Daoy (cell line): ENCODE measurements at regions not wholly inside any gene's neighbourhood (a gene's known extent, or its start where the extent isn't known, plus 50 kb on each side); places are given as distances from the start of the nearest gene placed in this dataset.
"Not testable (repeated sequence)": the region's sequence is repeated elsewhere in the genome, so short reads cannot be mapped to it uniquely, and the experiment has no call there.

Experiments
- DNase-seq: peaks from one replicate; pipeline ENCODE4 v3.0.0-alpha.2; 2015; ENCODE audit warnings: low read depth

DNA sequence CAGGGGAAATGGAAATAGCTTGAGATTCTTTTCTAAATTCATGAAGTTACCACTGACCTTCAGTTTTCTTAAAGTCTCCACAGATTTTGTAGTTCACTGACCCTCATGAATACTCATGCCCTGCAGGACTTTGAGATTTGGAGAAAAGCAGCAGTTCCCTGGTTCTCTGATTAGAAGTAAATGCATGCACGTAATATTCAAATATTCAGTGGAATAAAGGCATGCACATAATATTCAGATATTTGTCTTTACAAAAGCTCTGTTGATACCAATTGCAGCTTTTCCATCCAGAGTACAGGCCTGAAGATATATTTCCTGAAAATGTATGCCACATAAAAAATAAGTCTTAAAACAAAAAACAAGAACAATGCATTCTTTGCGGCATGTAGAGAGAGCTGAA lies 219.8 kb downstream of the ADCYAP1 start:
- DNase-seq = no peak

DNA sequence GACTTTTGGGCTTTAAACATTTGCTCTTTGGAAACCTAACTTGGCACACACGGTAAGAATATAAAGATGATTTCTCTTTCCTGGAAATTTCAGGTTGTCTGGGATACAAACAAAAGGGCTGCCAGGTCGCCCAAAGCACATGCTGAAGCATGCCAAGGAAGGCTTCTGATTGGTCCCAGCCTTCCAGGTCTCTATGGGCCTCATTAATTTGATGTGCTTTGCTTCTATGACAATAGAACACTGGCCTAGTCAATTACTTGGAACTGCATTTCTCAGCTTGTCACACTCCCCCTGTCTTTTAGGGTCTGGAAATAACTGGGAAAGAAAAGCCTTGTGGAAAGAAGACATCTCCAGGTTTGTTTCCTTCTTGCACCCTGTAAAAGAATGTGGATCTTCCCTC lies 228.9 kb downstream of the ADCYAP1 start:
- no peak for DNase-seq

DNA sequence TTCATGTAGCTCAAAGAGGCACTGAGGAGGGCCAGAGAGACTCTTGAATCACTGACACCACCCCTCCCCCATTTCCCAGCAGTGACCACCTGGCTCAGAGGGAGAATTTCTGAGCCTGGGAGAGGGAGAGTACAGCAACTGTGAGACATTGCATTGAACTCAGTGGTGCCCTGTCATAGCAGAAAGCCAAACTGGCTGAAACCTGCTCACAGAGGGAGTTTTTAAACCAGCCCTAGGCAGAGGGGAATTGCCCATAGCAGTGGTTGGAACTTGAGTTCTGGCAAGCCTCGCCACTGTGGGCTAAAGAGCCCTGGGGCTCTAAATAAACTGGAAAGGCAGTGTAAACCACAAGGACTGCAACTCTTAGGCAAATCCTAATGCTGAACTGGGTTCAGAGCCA lies 243.1 kb downstream of the ADCYAP1 start:
- no peak for DNase-seq

DNA sequence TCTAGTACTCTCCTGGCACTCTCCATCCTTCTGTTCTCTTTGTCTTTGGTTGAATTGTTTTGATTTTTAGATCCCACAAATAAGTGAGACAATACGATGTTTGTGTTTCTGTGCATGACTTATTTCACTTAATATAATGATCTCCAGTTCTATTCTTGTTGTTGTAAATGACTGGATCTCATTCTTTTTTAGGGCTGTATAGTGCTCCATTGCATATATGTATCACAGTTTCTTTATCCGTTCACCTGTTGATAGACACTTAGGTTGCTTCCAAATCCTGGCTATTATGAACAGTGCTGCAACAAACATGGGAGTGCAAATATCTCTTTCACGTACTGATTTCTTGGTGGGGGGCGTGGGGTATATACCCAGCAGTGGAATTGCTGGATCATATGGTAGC lies 245.0 kb downstream of the ADCYAP1 start:
- DNase-seq = no peak

DNA sequence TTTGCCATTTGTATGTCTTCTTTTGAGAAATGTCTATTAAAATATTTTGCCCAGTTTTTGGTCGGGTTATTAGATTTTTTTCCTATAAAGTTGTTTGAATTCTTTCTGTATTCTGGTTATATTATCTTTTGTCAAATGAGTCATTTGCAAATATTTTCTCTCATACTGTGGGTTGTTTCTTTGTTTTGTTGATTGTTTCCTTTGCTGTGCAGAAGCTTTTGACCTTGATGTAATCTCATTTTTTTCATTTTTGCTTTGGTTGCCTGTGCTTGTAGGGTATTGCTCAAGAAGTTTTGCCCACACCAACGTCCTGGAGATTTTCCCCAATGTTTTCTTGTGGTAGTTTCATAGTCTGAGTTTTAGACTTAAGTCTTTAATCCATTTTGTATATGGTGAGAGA lies 245.7 kb downstream of the ADCYAP1 start:
- DNase-seq = no peak

DNA sequence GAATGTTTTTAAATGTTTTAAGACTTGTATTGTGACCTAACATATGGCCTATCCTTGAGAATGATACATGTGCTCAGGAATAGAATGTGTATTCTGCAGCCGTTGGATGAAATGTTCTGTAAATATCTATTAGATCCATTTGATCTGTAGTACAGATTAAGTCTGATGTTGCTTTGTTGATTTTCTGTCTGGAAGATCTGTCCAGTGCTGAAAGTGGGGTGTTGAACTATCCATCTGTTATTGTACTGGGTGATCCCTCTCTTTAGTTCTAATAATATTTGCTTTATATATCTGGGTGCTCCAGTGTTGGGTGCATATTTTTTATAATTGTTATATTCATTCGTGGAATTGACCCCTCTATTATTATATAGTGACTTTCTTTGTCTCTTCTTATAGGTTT lies 248.3 kb downstream of the ADCYAP1 start:
- DNase-seq = not testable (repeated sequence)

DNA sequence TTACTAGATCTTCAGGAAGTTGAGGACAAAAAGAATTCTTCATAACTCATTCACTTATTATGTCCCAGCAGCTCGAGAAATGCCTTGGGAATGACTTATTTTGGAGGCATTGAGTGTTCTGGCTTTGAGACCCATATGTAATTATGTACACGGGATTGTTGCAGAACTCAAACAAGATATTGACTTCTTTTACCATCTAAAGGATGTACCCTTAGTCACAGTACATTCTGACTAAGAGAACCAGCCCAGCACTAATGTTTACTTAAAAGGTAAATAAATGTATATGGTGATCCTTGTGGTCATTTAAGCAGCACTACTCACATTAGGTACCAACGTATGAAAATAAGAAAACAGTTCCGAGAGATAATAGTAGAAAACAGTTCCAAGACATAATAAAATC lies 268.9 kb downstream of the ADCYAP1 start:
- DNase-seq = no peak

DNA sequence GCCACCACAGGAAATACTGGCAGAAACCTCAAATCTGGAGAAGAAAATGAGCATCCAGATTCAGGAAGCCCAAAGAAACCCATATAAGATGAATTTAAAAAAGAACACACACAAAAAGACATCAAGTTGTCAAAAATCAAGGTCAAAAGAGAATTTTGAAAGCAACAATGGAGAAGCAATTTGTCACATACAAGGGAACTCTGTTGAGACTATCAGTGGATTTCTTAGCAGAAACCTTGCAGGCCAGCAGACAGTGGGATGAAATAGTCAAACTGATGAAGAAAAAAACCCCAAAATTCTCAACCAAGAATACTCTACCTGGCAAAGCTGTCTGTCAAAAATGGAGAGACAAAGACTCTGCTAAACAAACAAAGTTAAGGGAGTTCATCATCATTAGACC lies 272.6 kb downstream of the ADCYAP1 start:
- DNase-seq = no peak

DNA sequence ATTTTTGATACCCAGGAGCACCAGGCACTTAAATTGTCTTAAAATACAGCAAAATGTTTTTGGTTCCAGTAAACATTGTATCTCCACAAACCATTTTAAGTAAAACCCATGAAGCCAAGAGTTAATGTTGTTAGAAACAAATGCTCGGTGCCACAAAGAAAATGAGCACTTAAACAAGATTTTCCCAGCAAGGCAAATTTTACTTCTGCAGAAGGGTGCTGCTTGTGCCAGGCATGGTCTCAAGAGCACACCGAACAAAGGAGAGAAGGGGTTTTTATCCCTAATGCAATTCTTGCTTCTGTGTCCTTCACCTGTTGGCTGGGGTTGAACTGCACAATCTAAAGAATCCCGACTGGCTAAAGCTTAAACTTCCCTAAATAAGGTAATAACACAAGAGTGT lies 286.7 kb downstream of the ADCYAP1 start:
- DNase-seq = no peak

DNA sequence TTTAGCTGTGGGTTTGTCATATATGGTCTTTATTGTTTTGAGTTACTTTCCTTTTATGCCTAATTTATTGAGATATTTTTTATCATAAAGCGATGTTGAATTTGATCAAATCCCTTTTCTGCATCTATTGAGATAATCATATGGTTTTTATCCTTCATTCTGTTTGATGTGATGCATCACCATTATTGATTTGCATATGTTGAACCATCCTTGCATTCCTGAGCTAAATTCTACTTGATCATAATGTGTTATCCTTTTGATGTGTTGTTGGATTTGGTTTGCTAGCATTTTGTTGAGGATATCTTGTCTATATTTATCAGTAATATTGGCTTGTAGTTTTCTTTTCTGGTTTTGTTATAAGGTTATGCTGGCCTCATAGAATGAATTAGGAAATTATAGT lies 308.5 kb downstream of the ADCYAP1 start:
- no peak for DNase-seq

DNA sequence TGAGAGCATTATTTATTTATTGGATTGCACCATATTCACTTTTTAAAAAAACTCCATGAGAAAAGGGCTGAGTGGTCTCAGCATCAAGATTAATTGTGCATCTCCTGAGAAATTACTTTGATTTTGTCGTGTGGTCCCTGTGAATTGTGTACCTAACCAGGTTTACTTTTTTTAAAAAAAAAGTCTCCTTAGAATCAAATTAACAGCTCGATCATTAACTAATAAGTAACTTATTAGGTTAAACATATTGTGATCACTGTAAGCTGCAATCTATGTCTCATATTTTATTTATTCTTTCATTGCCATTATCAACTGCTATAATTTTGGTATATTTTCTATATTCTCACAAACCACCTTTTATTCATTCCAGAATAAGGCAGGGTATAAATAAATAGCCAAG lies 318.2 kb downstream of the ADCYAP1 start:
- no peak for DNase-seq

DNA sequence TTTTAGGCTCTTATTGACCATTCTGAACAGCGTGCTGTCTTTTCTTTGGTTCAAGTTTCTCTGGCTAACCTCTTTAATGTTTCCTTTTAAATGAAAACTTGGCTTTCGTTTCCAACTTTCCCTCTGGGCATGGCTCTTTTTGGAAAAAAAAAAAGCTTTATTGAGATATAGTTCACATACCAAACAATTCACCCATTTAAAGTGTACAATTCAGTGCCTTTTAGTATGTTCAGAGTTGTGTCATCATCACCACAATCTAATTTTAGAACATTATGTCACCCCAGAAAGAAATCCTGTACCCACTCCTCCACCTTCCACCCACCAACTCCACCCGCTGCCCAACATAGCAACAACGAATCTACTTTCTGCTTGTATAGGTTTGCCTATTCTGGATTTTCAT lies 322.4 kb downstream of the ADCYAP1 start:
- DNase-seq = no peak

DNA sequence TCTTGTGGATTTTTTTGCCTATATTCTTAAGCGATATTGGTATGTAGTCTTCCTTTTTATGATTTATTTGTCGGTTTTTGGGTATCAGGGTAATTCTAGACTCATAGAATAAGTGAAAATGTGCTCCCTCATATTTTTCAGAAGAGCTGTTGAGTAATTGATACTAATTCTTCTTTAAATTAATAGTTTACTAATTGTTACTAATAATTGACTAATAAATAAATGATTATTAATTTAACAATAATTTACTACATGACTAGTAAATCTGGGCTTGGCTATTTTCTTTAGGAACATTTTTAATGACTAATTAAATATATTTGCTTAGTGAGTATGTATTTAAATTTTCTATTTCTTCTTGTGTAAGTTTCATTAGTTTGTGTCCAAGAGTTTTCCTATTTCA lies 325.0 kb downstream of the ADCYAP1 start:
- DNase-seq = no peak

DNA sequence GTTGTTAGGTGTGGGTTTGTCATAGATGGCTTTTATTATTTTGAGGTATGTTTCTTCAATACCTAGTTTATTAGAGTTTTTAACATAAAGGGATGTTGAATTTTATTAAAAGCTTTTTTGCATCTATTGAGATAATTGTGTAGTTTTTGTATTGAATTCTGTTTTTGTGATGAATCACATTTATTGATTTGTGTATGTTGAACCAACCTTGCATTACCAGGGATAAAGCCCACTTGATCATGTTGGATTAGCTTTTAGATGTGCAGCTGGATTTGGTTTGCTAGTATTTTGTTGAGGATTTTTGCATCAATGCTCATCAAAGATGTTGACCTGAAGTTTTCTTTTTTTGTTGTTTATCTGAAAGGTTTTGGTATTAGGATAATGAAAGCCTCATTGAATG lies 328.2 kb downstream of the ADCYAP1 start:
- no peak for DNase-seq

DNA sequence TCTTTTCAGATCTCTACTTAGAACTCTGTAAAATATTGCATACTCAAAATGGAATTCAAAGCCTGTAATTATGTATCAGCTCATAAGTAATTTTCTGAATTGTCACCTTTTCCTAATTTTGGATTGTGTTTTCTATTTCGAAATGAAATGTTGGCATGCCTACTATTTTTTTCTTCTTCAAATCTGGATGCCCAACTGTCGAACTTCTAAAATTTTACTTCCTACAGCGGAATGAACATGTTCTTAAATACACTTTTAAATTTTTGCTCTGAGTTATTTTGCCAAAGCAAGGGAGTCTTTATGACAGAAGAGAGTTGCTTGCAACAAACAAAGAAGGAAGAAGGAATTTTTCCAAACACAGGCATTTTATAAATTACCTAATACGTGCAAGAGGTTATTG lies 336.0 kb downstream of the ADCYAP1 start:
- no peak for DNase-seq

DNA sequence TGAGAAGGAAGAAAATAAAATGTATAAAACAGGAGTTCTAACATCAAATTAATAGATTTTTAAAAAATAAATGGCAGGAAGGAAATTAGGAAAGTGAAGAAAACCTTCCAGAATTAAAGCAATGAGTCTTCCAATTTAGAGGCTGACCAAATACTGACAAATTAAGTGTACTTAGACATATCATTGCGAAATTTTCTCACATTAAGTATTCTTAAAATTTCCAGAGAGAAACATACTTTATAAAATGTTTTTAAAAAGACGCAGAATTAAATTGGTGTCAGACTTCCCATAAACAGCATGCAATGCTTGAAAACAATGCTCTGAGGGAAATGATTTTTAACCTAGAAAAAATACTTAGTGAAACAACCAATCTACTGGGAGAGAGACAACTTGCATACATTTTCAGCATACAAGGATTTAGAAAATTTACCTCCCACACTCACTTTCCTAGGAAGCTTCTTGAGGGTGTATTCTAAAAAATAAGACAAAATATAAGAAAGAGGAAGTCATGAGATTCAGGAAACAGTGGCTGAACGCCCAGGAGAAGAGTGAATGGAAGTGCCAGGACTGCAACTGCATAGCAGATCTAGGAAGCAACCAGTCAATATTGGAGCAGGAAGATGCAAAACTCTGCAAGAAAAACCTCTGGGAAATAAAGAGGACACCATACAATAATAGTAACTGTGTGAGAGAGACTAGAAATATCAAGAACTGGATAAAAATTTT lies 339.9 kb downstream of the ADCYAP1 start:
- DNase-seq = no peak

DNA sequence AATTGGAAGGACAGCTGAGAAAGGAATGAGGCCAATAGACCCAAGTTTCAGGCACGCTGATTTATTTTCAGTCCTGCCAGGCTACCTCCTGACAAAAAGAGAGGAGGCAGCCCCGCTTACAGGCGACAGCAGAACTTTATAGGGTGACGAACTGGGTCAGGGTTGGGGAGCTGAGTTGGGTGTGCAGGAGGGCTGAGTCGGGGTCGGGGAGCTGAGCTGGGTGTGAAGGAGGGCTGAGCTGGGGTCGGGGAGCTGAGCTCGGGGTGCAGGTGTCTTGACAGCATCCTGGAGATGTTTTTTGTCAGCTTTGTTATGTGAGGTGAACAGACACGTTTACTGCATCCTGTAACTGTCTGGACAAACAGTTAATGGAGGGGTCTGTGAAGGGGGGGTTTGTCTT lies 342.2 kb downstream of the ADCYAP1 start:
- DNase-seq = no peak

DNA sequence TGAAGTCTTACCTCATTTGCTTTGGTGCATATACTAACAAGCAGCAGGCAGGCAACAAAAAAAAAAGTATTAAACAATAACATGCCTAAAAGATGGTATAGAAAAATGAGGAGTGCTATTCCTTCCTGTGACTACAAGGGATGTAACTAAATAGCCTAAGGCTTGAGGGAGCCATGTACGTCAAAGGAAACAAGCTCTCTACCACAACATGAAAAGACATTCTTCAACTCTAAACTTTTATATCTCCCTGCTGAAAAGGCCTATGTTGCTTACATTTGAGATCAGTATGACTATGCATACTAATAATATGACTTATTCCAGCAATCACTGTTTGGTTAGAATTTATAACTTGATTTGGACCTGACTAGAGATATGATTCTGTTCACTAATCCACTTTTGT lies 347.9 kb downstream of the ADCYAP1 start:
- DNase-seq = no peak

DNA sequence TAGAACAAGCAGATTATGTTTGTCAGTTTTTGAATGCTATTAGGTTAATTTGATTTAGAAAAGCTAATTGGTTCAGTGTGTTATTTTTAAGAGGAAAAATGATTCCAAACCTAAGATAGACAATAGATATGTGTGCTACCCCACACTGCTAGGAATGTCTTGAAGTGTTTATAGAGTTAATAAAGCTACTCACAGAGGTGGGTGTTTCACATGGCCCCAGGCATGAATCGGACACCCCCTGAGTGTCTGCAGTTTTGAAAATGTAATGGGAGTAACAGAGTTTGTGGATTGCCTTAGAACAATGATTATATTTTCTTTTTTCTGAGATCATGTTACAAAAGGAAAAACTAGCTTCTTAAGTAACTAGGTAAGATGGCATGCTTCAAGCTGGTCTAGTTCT lies 348.3 kb downstream of the ADCYAP1 start:
- DNase-seq = no peak

DNA sequence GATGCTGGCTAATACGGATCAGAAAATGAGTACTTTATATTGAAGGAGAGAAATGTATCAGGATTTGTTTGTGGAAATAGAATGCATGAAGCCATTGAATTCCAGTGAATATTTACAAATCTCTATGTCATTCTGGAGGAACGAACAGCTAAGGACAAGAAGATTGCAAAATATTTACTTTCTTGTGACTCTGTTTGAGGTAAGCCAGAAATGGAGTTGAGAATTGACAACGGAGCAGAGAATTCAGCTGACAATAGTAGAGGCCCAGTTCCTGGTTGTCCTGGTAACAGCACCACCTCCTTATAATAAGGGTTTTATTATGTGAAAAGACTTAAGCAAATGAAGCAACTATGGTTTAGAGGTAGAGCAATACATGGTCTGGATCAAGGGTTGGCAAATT lies 349.2 kb downstream of the ADCYAP1 start:
- no peak for DNase-seq

DNA sequence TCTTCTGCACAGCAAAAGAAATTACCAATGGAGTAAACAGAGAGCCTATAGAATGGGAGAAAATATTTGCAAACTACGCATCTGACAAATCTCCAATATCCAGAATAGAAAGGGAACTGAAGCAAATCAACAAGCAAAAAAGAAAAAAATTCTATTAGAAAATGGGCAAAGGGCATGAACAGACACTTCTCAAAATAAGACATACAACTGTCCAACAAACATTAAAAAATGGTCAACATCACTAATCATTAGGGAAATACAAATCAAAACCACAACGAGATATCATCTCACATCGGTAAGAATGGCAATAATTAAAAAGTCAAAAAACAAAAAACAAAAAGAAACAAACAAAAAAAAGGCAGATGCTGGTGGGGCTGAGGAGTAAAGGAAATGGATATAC lies 356.4 kb downstream of the ADCYAP1 start:
- DNase-seq = no peak

DNA sequence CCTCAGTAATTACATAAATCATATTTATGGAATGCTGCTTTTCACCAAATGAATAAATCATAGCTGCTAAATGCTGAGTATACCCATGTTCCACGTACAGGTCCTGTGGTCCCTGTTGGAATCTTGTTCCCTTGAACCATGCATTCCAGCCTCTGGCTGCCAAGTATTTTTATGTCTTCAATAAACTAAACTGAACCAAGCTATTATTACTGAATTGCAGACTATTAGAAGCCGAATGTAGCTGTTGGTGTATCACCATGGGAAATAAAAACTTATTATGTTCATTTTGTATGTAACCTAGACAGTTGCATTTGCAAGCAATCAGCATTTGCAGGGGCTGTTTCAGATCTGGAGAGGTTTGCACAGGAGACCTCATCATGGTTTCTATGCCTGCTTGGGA lies 362.4 kb downstream of the ADCYAP1 start:
- DNase-seq = no peak

DNA sequence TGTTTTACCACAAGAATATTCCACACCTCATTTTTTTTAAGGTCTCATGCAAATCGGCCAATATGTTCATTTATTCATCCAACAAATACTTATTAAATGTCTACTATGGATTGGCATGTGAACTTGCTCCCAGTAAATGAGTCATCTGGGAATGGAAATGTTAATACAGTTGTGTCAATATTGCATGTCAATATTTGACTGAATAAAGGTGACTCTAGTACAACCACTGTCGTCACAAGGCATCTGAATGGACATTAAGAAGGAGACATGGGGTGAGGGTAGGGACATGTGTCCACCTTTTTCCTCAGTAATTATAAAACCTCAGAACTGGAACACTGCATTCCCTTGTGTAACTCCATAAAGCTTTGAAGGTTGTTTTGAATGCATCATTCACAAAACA lies 365.4 kb downstream of the ADCYAP1 start:
- DNase-seq = no peak

DNA sequence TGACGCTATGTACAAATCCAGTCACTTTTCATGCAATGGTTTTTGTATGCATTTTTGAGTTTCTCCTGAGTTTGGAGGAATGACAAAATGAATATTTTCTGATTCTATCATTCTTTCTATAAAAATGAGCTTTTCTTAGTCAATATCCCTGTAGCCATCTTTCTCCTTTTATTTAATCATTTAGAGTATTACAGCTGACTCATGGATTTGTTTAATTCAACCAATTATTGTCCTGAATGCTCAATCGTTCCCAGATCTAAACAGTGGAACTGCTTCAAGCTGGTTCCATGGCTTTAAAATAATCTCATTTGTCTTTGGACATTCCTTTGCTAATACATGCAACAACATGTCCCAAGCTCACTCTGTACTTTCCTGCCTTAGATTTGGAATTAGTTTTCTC lies 368.8 kb downstream of the ADCYAP1 start:
- DNase-seq = no peak

DNA sequence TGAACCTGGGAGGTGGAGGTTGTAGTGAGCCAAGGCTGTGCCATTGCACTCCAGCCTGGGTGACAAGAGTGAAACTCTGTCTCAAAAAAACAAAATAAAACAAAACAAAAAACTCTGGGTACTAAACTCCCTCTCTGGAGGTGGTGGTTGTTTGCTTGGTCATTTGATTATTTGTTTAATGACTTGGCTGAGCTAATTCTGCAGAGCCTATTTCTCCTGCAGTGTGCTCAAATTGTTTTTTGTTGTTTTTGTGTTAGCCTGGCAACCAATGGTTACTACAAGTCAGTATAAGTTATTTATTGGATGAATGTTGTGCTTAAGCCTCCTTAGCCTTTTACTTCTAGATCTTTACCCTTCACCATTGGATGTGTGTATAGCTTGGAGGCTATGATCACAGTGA lies 387.5 kb downstream of the ADCYAP1 start:
- no peak for DNase-seq
